GM12891 (cell line): ENCODE measurements at regions not wholly inside any gene's neighbourhood (a gene's known extent, or its start where the extent isn't known, plus 50 kb on each side); places are given as distances from the start of the nearest gene placed in this dataset.

Experiments used
- PAX5 ChIP-seq: IDR thresholded peaks from 2 replicates; pipeline ENCODE4 v1.6.1; 2011; ENCODE audit warnings: low read length, moderate library complexity, mild to moderate bottlenecking; ENCODE audit not compliant: insufficient read depth, severe bottlenecking
- POLR2A ChIP-seq: IDR thresholded peaks from 2 replicates; pipeline ENCODE4 v1.6.1; 2011; ENCODE audit warnings: low read depth, low read length, control low read depth
- POLR2AphosphoS5 ChIP-seq: IDR thresholded peaks from 2 replicates; pipeline ENCODE4 v1.6.1; 2011; ENCODE audit warnings: low read depth, low read length, control low read depth
- POU2F2 ChIP-seq: IDR thresholded peaks from 2 replicates; pipeline ENCODE4 v1.6.1; 2011; ENCODE audit warnings: low read depth, mild to moderate bottlenecking, control low read depth, low read length, moderate library complexity
- SPI1 ChIP-seq: IDR thresholded peaks from 2 replicates; pipeline ENCODE4 v1.6.1; 2011; ENCODE audit warnings: low read depth, low read length, control low read depth
- TAF1 ChIP-seq: IDR thresholded peaks from 2 replicates; pipeline ENCODE4 v1.6.1; 2011; ENCODE audit warnings: low read depth, low read length, control low read depth

GRCh38 chr12:4039931-4040330 is 166.7 kb upstream of the PARP11 start:
- TF ChIP-seq POLR2A (no peak), POLR2AphosphoS5 (no peak), SPI1 (no peak), TAF1 (no peak), POU2F2 (no peak), PAX5 (no peak)
